ENCODE measurements at regions not wholly inside any gene's neighbourhood (a gene's known extent, or its start where the extent isn't known, plus 50 kb on each side); places are given as distances from the start of the nearest gene placed in this dataset.

- TF ChIP-seq CTCF (IDR thresholded peaks at IDR 0.05) (no peak), POLR2A (IDR thresholded peaks at IDR 0.05) (no peak)
Measured at GRCh38 chr4:152171556-152171955, 364.3 kb downstream of the FBXW7 start.

Data from esophagus squamous epithelium (tissue), 4 donors.